H1 (cell line): ENCODE measurements at regions not wholly inside any gene's neighbourhood (a gene's known extent, or its start where the extent isn't known, plus 50 kb on each side); places are given as distances from the start of the nearest gene placed in this dataset.

ENCODE experiments used
- CTCF ChIA-PET: fragments of 300-600 bp; sonication (Branson Sonifier 250); formaldehyde crosslinking; loops from one replicate; lab custom pipeline; 2021; ENCODE audit not compliant: partially characterized antibody; lab: Charles Lee
- POLR2A ChIA-PET: fragments of 300-600 bp; sonication (Branson Sonifier 250); formaldehyde crosslinking; loops from one replicate; lab custom pipeline; 2021; ENCODE audit warnings: inconsistent platforms; ENCODE audit not compliant: partially characterized antibody; lab: Charles Lee
- DNase-seq, 2 experiments: peaks; one replicate each; pipeline versions ENCODE4 v3.0.0 to v3.0.0-alpha.2; 2010 to 2022; ENCODE audit warnings: low spot score in 2 of 2, low read depth in 1 of 2, mixed read lengths in 1 of 2
- FAIRE-seq: peaks from 2 replicates; lab custom pipeline; 2011; peaks lifted over from hg19 to GRCh38; lab: Jason Lieb, UNC
- H2AFZ ChIP-seq: 2 replicates; pipeline ENCODE4 v1.8.1; 2012; ENCODE audit warnings: low read length, inconsistent platforms
- H2AK5ac ChIP-seq: 2 replicates; pipeline ENCODE4 v1.6.1; 2013; ENCODE audit warnings: low read depth, low read length
- H2BK120ac ChIP-seq: replicated peaks from 2 replicates; pipeline ENCODE3; 2013; ENCODE audit warnings: low read depth, low read length, inconsistent platforms
- H2BK12ac ChIP-seq: 2 replicates; pipeline ENCODE4 v1.6.1; 2013; ENCODE audit warnings: low read depth, low read length
- H2BK15ac ChIP-seq: 2 replicates; pipeline ENCODE4 v1.6.1; 2013; ENCODE audit warnings: low read length
- H2BK20ac ChIP-seq: 2 replicates; pipeline ENCODE4 v1.6.1; 2013; ENCODE audit warnings: low read length
- H2BK5ac ChIP-seq: 2 replicates; pipeline ENCODE4 v1.6.1; 2013; ENCODE audit warnings: low read depth, low read length
- H3K14ac ChIP-seq: 2 replicates; pipeline ENCODE4 v1.6.1; 2013; ENCODE audit warnings: inconsistent platforms; ENCODE audit not compliant: insufficient read length
- H3K18ac ChIP-seq: 2 replicates; pipeline ENCODE4 v1.6.1; 2013; ENCODE audit warnings: low read length; ENCODE audit errors: extremely low read depth
- H3K23ac ChIP-seq: 2 replicates; pipeline ENCODE4 v1.6.1; 2013; ENCODE audit warnings: inconsistent platforms; ENCODE audit not compliant: insufficient read length
- H3K23me2 ChIP-seq: 2 replicates; pipeline ENCODE4 v1.6.1; 2013; ENCODE audit warnings: low read depth, low read length
- H3K27ac ChIP-seq: 2 replicates; pipeline ENCODE4 v1.6.1; 2011; ENCODE audit warnings: low read depth, low read length, inconsistent platforms
- H3K27me3 ChIP-seq, 4 experiments: replicated peaks in 1 of 4; 1 replicate in 1 of 4; 2 replicates in 3 of 4; pipeline versions ENCODE4 v1.6.1 to v1.8.1; 2011 to 2013; ENCODE audit warnings: low read length in 3 of 4, mild to moderate bottlenecking in 3 of 4, inconsistent platforms in 2 of 4, mixed read lengths in 2 of 4, moderate library complexity in 1 of 4; ENCODE audit not compliant: control insufficient read depth in 3 of 4, insufficient read depth in 3 of 4; ENCODE audit errors: extremely low read depth in 1 of 4
- H3K36me3 ChIP-seq, 4 experiments: 2 replicates each; pipeline versions ENCODE4 v1.6.1 to v1.8.1; 2011 to 2013; ENCODE audit warnings: mild to moderate bottlenecking in 4 of 4, low read length in 3 of 4, moderate library complexity in 2 of 4, control low read depth in 1 of 4, inconsistent platforms in 1 of 4; ENCODE audit not compliant: insufficient read depth in 4 of 4, control insufficient read depth in 2 of 4
- H3K4ac ChIP-seq: replicated peaks from 2 replicates; pipeline ENCODE3; 2013; ENCODE audit warnings: low read length, low read depth, mixed read lengths, inconsistent platforms; ENCODE audit not compliant: insufficient read length
- H3K4me1 ChIP-seq, 4 experiments: replicated peaks in 1 of 4; 1 replicate in 1 of 4; 2 replicates in 3 of 4; pipeline versions ENCODE4 v1.6.1 to v1.8.1; 2011 to 2013; ENCODE audit warnings: low read length in 3 of 4, inconsistent platforms in 2 of 4, mixed read lengths in 1 of 4; ENCODE audit not compliant: insufficient read depth in 4 of 4, control insufficient read depth in 3 of 4
- H3K4me2 ChIP-seq, 2 experiments: 2 replicates each; pipeline versions ENCODE4 v1.6.1 to v1.8.1; 2011 to 2013; ENCODE audit warnings: low read depth in 2 of 2, low read length in 2 of 2, control low read depth in 1 of 2, inconsistent platforms in 1 of 2, mild to moderate bottlenecking in 1 of 2; ENCODE audit not compliant: insufficient read depth in 1 of 2
- H3K4me3 ChIP-seq, 4 experiments: fragments of 200-600, 300-600 bp in 1 of 4; sonication (generic), shearing (Covaris generic), sonication (Bioruptor Twin) in 1 of 4; 2 replicates each; pipeline versions ENCODE4 v1.5.1 to v1.8.1; 2011 to 2016; ENCODE audit warnings: low read length in 4 of 4, low read depth in 3 of 4, control low read depth in 2 of 4, inconsistent platforms in 2 of 4, mild to moderate bottlenecking in 2 of 4, mixed read lengths in 1 of 4, moderate library complexity in 1 of 4; ENCODE audit not compliant: insufficient read depth in 2 of 4; ENCODE audit errors: extremely low read depth in 1 of 4
- H3K56ac ChIP-seq: replicated peaks from 2 replicates; pipeline ENCODE3; 2013; ENCODE audit warnings: low read depth, mild to moderate bottlenecking, mixed read lengths, low read length, inconsistent platforms; ENCODE audit not compliant: insufficient read length
- H3K79me1 ChIP-seq: 2 replicates; pipeline ENCODE4 v1.6.1; 2013; ENCODE audit warnings: low read depth, low read length, control low read depth
- H3K79me2 ChIP-seq, 2 experiments: 2 replicates each; pipeline versions ENCODE4 v1.6.1 to v1.8.1; 2012 to 2013; ENCODE audit warnings: low read length in 2 of 2, mild to moderate bottlenecking in 2 of 2, inconsistent platforms in 1 of 2; ENCODE audit not compliant: insufficient read depth in 2 of 2, control insufficient read depth in 1 of 2
- H3K9ac ChIP-seq, 4 experiments: replicated peaks in 1 of 4; 1 replicate in 1 of 4; 2 replicates in 3 of 4; pipeline versions ENCODE4 v1.6.1 to v1.8.1; 2011 to 2013; ENCODE audit warnings: low read depth in 3 of 4, low read length in 3 of 4, control low read depth in 2 of 4, mild to moderate bottlenecking in 2 of 4, moderate library complexity in 2 of 4, inconsistent platforms in 1 of 4; ENCODE audit errors: extremely low read depth in 1 of 4
- H3K9me3 ChIP-seq, 2 experiments: 2 replicates each; pipeline versions ENCODE4 v1.6.1 to v1.8.1; 2012 to 2013; ENCODE audit warnings: mild to moderate bottlenecking in 2 of 2, moderate library complexity in 2 of 2, control low read depth in 1 of 2, inconsistent platforms in 1 of 2, low read depth in 1 of 2, low read length in 1 of 2, mixed read lengths in 1 of 2; ENCODE audit not compliant: insufficient read depth in 2 of 2
- H4K20me1 ChIP-seq, 2 experiments: replicated peaks in 1 of 2; 2 replicates each; pipeline versions ENCODE3 to v1.8.1; 2011 to 2013; ENCODE audit warnings: inconsistent platforms in 2 of 2, low read length in 2 of 2, mild to moderate bottlenecking in 1 of 2; ENCODE audit not compliant: insufficient read depth in 2 of 2, control insufficient read depth in 1 of 2
- H4K5ac ChIP-seq: 2 replicates; pipeline ENCODE4 v1.6.1; 2013; ENCODE audit warnings: low read length, low read depth, mixed read lengths, inconsistent platforms; ENCODE audit not compliant: insufficient read length
- H4K8ac ChIP-seq: 2 replicates; pipeline ENCODE4 v1.8.0; 2013; ENCODE audit warnings: mild to moderate bottlenecking, moderate library complexity, low read length, inconsistent platforms; ENCODE audit not compliant: insufficient read depth; ENCODE audit errors: extremely low read depth
- H4K91ac ChIP-seq: replicated peaks from 2 replicates; pipeline ENCODE3; 2013; ENCODE audit warnings: low read length, mixed read lengths, inconsistent platforms; ENCODE audit not compliant: insufficient read length
- CHD1 ChIP-seq: IDR thresholded peaks from 2 replicates; pipeline ENCODE4 v1.6.1; 2012; ENCODE audit warnings: low read depth, low read length, improper control_type of control experiment
- EGR1 ChIP-seq: IDR thresholded peaks from 2 replicates; pipeline ENCODE4 v1.6.1; 2011; ENCODE audit warnings: low read depth, low read length, borderline replicate concordance
- PHF8 ChIP-seq: fragments of 200-600 bp; sonication (generic); conservative IDR thresholded peaks from 2 replicates; pipeline ENCODE4 v1.7.1; 2012; ENCODE audit warnings: low read depth, mild to moderate bottlenecking, inconsistent platforms, low read length, moderate library complexity
- POLR2AphosphoS5 ChIP-seq: IDR thresholded peaks from 2 replicates; pipeline ENCODE4 v1.6.1; 2011; ENCODE audit warnings: low read depth, low read length
- SP4 ChIP-seq: IDR thresholded peaks from 2 replicates; pipeline ENCODE4 v1.6.1; 2012; ENCODE audit warnings: low read length, inconsistent platforms
- SRF ChIP-seq: IDR thresholded peaks from 2 replicates; pipeline ENCODE4 v1.6.1; 2011; ENCODE audit warnings: mild to moderate bottlenecking, low read depth, low read length, moderate library complexity
- YY1 ChIP-seq: IDR thresholded peaks from 2 replicates; pipeline ENCODE4 v1.6.1; 2011; ENCODE audit warnings: low read depth, mild to moderate bottlenecking, low read length

DNA sequence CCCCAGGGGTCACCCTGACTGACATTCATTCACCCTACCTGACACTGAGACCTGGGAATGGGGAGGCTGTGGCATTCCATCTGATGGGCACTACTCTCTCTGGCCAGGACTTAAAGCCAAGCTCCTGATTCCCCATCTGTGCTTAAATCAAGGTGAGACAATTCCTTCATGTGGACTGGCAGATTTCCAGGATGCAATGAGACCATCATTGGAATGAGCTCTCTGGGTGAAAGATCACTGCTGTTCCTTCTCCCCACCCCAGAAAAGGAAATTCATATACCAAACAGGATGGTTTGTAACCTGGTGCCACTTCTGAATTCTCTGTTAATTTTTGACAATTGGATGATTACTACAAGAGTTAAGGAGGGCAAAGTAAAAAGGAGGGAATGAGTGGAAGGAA, 354.8 kb downstream of the MID1IP1 start:
- POLR2A ChIA-PET = no interaction called here
- no peak for FAIRE-seq

More for the DNA sequence above, 354.8 kb downstream of the MID1IP1 start:
- H3K23me2 ChIP-seq = no peaks in the 10 kb centered on the region
- no peaks in the 10 kb centered on the region for H3K36me3 ChIP-seq
- DNase-seq = no peak
- no peak overlapping the region for H3K56ac ChIP-seq
- no peak overlapping the region for H3K18ac ChIP-seq
- TF ChIP-seq SP4 = no peak
- TF ChIP-seq SRF = no peak
- no peak for TF ChIP-seq CHD1
- TF ChIP-seq PHF8 = no peak
- TF ChIP-seq POLR2AphosphoS5 = no peak
- no peak for TF ChIP-seq YY1
- no peak for TF ChIP-seq EGR1
- H3K27ac ChIP-seq = no peak overlapping the region
- CTCF ChIA-PET = interaction anchor here (0.6 kb wide), 1 partner anchor 284 kb away, joined by 4 read pairs; no protein-coding TSS in a partner anchor
- no peak overlapping the region for H3K23ac ChIP-seq
- H3K4me3 ChIP-seq = no peak overlapping the region
- no peak overlapping the region for H2BK12ac ChIP-seq
- no peak overlapping the region for H3K4ac ChIP-seq
- H3K79me2 ChIP-seq = no peaks in the 10 kb centered on the region
- H3K27me3 ChIP-seq = no peaks in the 10 kb centered on the region
- no peak overlapping the region for H4K5ac ChIP-seq
- no peak overlapping the region for H2BK20ac ChIP-seq
- no peak overlapping the region for H2BK15ac ChIP-seq
- H2BK5ac ChIP-seq = no peak overlapping the region
- no peaks in the 10 kb centered on the region for H3K4me1 ChIP-seq
- no peak overlapping the region for H2AFZ ChIP-seq
- H4K91ac ChIP-seq = no peak overlapping the region
- no peak overlapping the region for H2BK120ac ChIP-seq
- no peak overlapping the region for H3K9ac ChIP-seq
- H3K79me1 ChIP-seq = no peaks in the 10 kb centered on the region
- H3K4me2 ChIP-seq = no peak overlapping the region
- H4K20me1 ChIP-seq = no peaks in the 10 kb centered on the region
- no peak overlapping the region for H3K14ac ChIP-seq
- H4K8ac ChIP-seq = no peak overlapping the region
- no peak overlapping the region for H2AK5ac ChIP-seq
- no peaks in the 10 kb centered on the region for H3K9me3 ChIP-seq
